Psoas muscle (tissue), 7 donors: ENCODE measurements at regions not wholly inside any gene's neighbourhood (a gene's known extent, or its start where the extent isn't known, plus 50 kb on each side); places are given as distances from the start of the nearest gene placed in this dataset.
A peak's percentile ranks its signal among the peaks of the same experiment; 100 is the strongest.

Source experiments
- ATAC-seq, 4 donors: fragments of 200-7000 bp; cut with Tn5 transposase; one replicate each; pipeline ENCODE4 v1.9.1; 2020; ENCODE audit warnings: moderate library complexity in 3 of 4, mild to moderate bottlenecking in 2 of 4
- DNase-seq, 2 donors: peaks; one replicate each; pipeline ENCODE4 v3.0.0-alpha.2; 2020
- H3K27ac ChIP-seq: fragments of 200-600 bp; one replicate; pipeline ENCODE4 v1.8.0; 2022
- H3K27me3 ChIP-seq, 3 donors: fragments of 200-600 bp in 1 of 3; one replicate each; pipeline versions ENCODE4 v1.6.1 to v1.8.0; 2013 to 2022; ENCODE audit warnings: low read length in 2 of 3, mild to moderate bottlenecking in 2 of 3, moderate library complexity in 1 of 3; ENCODE audit not compliant: insufficient read depth in 3 of 3
- H3K36me3 ChIP-seq, 2 donors: fragments of 200-600 bp in 1 of 2; one replicate each; pipeline versions ENCODE4 v1.6.1 to v1.8.0; 2013 to 2022; ENCODE audit warnings: low read depth in 1 of 2, mild to moderate bottlenecking in 1 of 2, moderate library complexity in 1 of 2; ENCODE audit not compliant: insufficient read depth in 1 of 2
- H3K4me1 ChIP-seq: fragments of 200-600 bp; one replicate; pipeline ENCODE4 v1.8.0; 2022
- H3K4me3 ChIP-seq: fragments of 200-600 bp; one replicate; pipeline ENCODE4 v1.8.0; 2022; ENCODE audit warnings: mild to moderate bottlenecking
- H3K9me3 ChIP-seq: fragments of 200-600 bp; one replicate; pipeline ENCODE4 v1.8.0; 2022
- CTCF ChIP-seq: fragments of 200-600 bp; IDR thresholded peaks from one replicate; pipeline ENCODE4 v1.8.0; 2022; ENCODE audit warnings: antibody characterized with exemption
- WGBS, 3 donors: extraction: QIAGEN DNeasy Blood & Tissue Kit; methylation state at CpG; one replicate each; pipeline versions ENCODE4 v1.1.6 to v1.1.7; 2013; 5-methylcytosine and 5-hydroxymethylcytosine counted together
- intact Hi-C, 2 donors: fragments of 100-400 bp; cut with DNase I; formaldehyde crosslinking; loops; one replicate each; pipeline versions ENCODE4 v1.11.0 to v1.14.2; 2022
- donor health status: healthy with polysubstance abuse.
- donor health status: DM: no; HTN: no; CAD: no; lungs with moderate emphysema.
- donor health status: Bipolar disorder and iron deficiency.
- donor health status: healthy.
- donor health status: DM: yes; HTN: yes; CAD: no.
- donor health status: DM: no; HTN: no; CAD: no.
- donor health status: DM: yes; HTN: yes; CAD: no.

- Histone ChIP-seq H3K4me3 (peak overlapping the region; percentile 81), H3K36me3 (peaks cover 0 to 24% of the 10 kb centered on the region in 2 donors), H3K9me3 (no peaks in the 10 kb centered on the region), H3K27ac (peak overlapping the region; percentile 94), H3K4me1 (peaks cover 53% of the 10 kb centered on the region), H3K27me3 (no peaks in the 10 kb centered on the region)
- WGBS, 3 donors: 48 to 78% (median 64%) methylated on average over 7 of the region's 7 CpGs
- no peak for TF ChIP-seq CTCF
- intact Hi-C loops: loop anchor here in 1 of 2 donors (5.0 kb wide), 1 partner anchor 39 kb away; no protein-coding TSS in a partner anchor
- ATAC-seq (no peak), DNase-seq (no peak)
Measured at GRCh38 chr7:130936202-130936931, 202.4 kb upstream of the KLF14 start.

- Histone ChIP-seq H3K9me3 (no peaks in the 10 kb centered on the region), H3K27me3 (no peaks in the 10 kb centered on the region), H3K4me1 (peaks cover 47% of the 10 kb centered on the region), H3K4me3 (peak overlapping the region; percentile 81), H3K36me3 (peaks cover 0 to 24% of the 10 kb centered on the region in 2 donors), H3K27ac (peak overlapping the region; percentile 94)
- ATAC-seq (no peak), DNase-seq (no peak)
- no peak for TF ChIP-seq CTCF
- intact Hi-C loops: loop anchor here in 1 of 2 donors (5.0 kb wide), 1 partner anchor 40 kb away; no protein-coding TSS in a partner anchor
- 83 to 94% (median 83%) methylated on average over 2 of the region's 2 CpGs for WGBS, 3 donors
Measured at GRCh38 chr7:130937016-130937415, 203.0 kb upstream of the KLF14 start.

GRCh38 chr7:130937830-130938229 is 203.8 kb upstream of the KLF14 start:
- Histone ChIP-seq H3K4me1 (peaks cover 41% of the 10 kb centered on the region), H3K27ac (peak overlapping the region; percentile 94), H3K27me3 (no peaks in the 10 kb centered on the region), H3K9me3 (no peaks in the 10 kb centered on the region), H3K4me3 (peak overlapping the region; percentile 81), H3K36me3 (peaks cover 0 to 21% of the 10 kb centered on the region in 2 donors)
- ATAC-seq: no peak
- TF ChIP-seq CTCF: no peak
- intact Hi-C loops: loop anchor here in 1 of 2 donors (5.0 kb wide), 1 partner anchor 41 kb away; no protein-coding TSS in a partner anchor
- DNase-seq: no peak
- WGBS, 3 donors: 74 to 88% (median 83%) methylated on average over 3 of the region's 3 CpGs

GRCh38 chr7:130938661-130939060 is 204.7 kb upstream of the KLF14 start:
- TF ChIP-seq CTCF: no peak
- no peak for DNase-seq
- Histone ChIP-seq H3K4me1 (peaks cover 42% of the 10 kb centered on the region), H3K4me3 (peak overlapping the region; percentile 81), H3K36me3 (peaks cover 0 to 13% of the 10 kb centered on the region in 2 donors), H3K27me3 (no peaks in the 10 kb centered on the region), H3K27ac (peak overlapping the region; percentile 94), H3K9me3 (no peaks in the 10 kb centered on the region)
- ATAC-seq: peak in 2 of 4 donors; percentile 13 to 16
- intact Hi-C loops: loop anchor here in 1 of 2 donors (5.0 kb wide), 1 partner anchor 41 kb away; no protein-coding TSS in a partner anchor
- 16 to 48% (median 19%) methylated on average over 4 of the region's 4 CpGs for WGBS, 3 donors
